Prostate gland (tissue), 2 donors: ENCODE measurements at regions not wholly inside any gene's neighbourhood (a gene's known extent, or its start where the extent isn't known, plus 50 kb on each side); places are given as distances from the start of the nearest gene placed in this dataset.

Experiments used
- CTCF ChIP-seq, 4 experiments: fragments of 200-600 bp in 2 of 4; fragments of 450-650 bp in 2 of 4; sonication (generic) in 2 of 4; IDR thresholded peaks; 1 replicate in 3 of 4; 2 replicates in 1 of 4; pipeline ENCODE4 v1.5.1; 2016 to 2019; ENCODE audit warnings: antibody characterized with exemption in 4 of 4, mild to moderate bottlenecking in 2 of 4, moderate library complexity in 2 of 4
- POLR2A ChIP-seq: fragments of 450-650 bp; IDR thresholded peaks from one replicate; pipeline ENCODE4 v1.6.1; 2016; ENCODE audit warnings: antibody characterized with exemption, mild to moderate bottlenecking
- POLR2AphosphoS5 ChIP-seq: sonication (generic); formaldehyde crosslinking; IDR thresholded peaks from one replicate; pipeline ENCODE4 v1.6.1; 2017; ENCODE audit warnings: antibody characterized with exemption

GRCh38 chr5:91976451-91976850 lies 593.3 kb upstream of the ARRDC3 start:
- no peak for TF ChIP-seq POLR2A
- TF ChIP-seq CTCF (IDR thresholded peaks at IDR 0.05), result no peak
- no peak for TF ChIP-seq POLR2AphosphoS5
